Mesodermal cell (in vitro differentiated cells): ENCODE measurements at regions not wholly inside any gene's neighbourhood (a gene's known extent, or its start where the extent isn't known, plus 50 kb on each side); places are given as distances from the start of the nearest gene placed in this dataset.

ENCODE experiments used
- H3K27ac ChIP-seq: 2 replicates; pipeline ENCODE4 v1.7.0; 2013; ENCODE audit warnings: mild to moderate bottlenecking, low read depth, low read length, moderate library complexity; ENCODE audit not compliant: severe bottlenecking
- H3K36me3 ChIP-seq: 2 replicates; pipeline ENCODE4 v1.7.1; 2013; ENCODE audit warnings: mild to moderate bottlenecking, low read length, moderate library complexity; ENCODE audit not compliant: control insufficient read depth, insufficient read depth
- H3K4me1 ChIP-seq: one replicate; pipeline ENCODE4 v1.7.1; 2013; ENCODE audit warnings: mild to moderate bottlenecking, low read length; ENCODE audit not compliant: insufficient read depth, control insufficient read depth, poor library complexity, severe bottlenecking
- H3K4me3 ChIP-seq: 2 replicates; pipeline ENCODE4 v1.7.0; 2013; ENCODE audit warnings: low read length, control low read depth, mild to moderate bottlenecking; ENCODE audit not compliant: insufficient read depth, poor library complexity, severe bottlenecking; ENCODE audit errors: extremely low read depth
- H3K9me3 ChIP-seq: 2 replicates; pipeline ENCODE4 v1.7.1; 2013; ENCODE audit warnings: mild to moderate bottlenecking, low read length, moderate library complexity; ENCODE audit not compliant: control insufficient read depth
- WGBS, 2 experiments: methylation state at CpG; one replicate each; pipeline ENCODE4 v1.1.5; 2013; ENCODE audit warnings: missing lambda C conversion rate in 2 of 2; ENCODE audit not compliant: insufficient coverage in 2 of 2; 5-methylcytosine and 5-hydroxymethylcytosine counted together

GRCh38 chr7:36098096-36098495 is 55.0 kb upstream of the EEPD1 start:
- Histone ChIP-seq H3K9me3 (no peaks in the 10 kb centered on the region), H3K27ac (no peak overlapping the region), H3K36me3 (no peaks in the 10 kb centered on the region), H3K4me3 (no peak overlapping the region), H3K4me1 (no peaks in the 10 kb centered on the region)

GRCh38 chr7:36100226-36100625 is 52.8 kb upstream of the EEPD1 start:
- 67% methylated on average over 1 of the region's 2 CpGs; no CpG with 5 or more reads in 1 of the 2 experiments for WGBS, 2 experiments
- no peaks in the 10 kb centered on the region for H3K4me1 ChIP-seq
- H3K4me3 ChIP-seq = no peak overlapping the region
- H3K9me3 ChIP-seq = no peaks in the 10 kb centered on the region
- H3K27ac ChIP-seq = no peak overlapping the region
- no peaks in the 10 kb centered on the region for H3K36me3 ChIP-seq

GRCh38 chr7:36100634-36101033 is 52.4 kb upstream of the EEPD1 start:
- Histone ChIP-seq H3K27ac (no peak overlapping the region), H3K36me3 (no peaks in the 10 kb centered on the region), H3K4me1 (no peaks in the 10 kb centered on the region), H3K9me3 (no peaks in the 10 kb centered on the region), H3K4me3 (no peak overlapping the region)
- WGBS, 2 experiments = 63 to 100% methylated on average over 1 of the region's 1 CpG
